Loucy (cell line): ENCODE measurements at regions not wholly inside any gene's neighbourhood (a gene's known extent, or its start where the extent isn't known, plus 50 kb on each side); places are given as distances from the start of the nearest gene placed in this dataset.

Experiments
- CTCF ChIP-seq: fragments of 200-600 bp; sonication (generic); conservative IDR thresholded peaks from 2 replicates; pipeline ENCODE4 v1.5.1; 2014; ENCODE audit warnings: mild to moderate bottlenecking, antibody characterized with exemption, low read length
- EZH2phosphoT487 ChIP-seq: fragments of 200-600 bp; IDR thresholded peaks from 2 replicates; pipeline ENCODE4 v1.6.1; 2018; ENCODE audit warnings: antibody characterized with exemption, mild to moderate bottlenecking, moderate library complexity, borderline replicate concordance

DNA sequence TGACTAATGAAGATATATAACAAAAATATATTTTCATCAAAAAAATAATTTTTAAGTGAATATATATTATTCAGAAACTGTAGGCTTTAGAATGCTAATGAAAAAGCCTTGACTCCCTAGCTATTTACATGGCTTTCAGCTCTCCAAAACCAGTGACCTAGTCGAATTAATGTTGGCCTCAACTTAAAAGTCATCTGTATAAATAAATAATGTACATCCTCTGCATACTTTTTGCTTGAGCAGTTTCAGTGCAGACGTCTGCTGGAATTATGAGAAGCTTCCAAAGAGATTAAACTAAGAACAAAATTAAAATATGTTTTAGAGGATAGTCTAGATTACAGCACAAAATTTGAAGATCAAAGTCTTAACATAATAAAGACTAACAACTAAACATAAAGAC, 520.4 kb upstream of the ALCAM start:
- TF ChIP-seq EZH2phosphoT487 (no peak), CTCF (no peak)
